Hematopoietic multipotent progenitor cell treated with erythropoietin and hydrocortisone succinate and interleukin-3 and kit ligand, for 8 days (in vitro differentiated cells): ENCODE measurements at regions not wholly inside any gene's neighbourhood (a gene's known extent, or its start where the extent isn't known, plus 50 kb on each side); places are given as distances from the start of the nearest gene placed in this dataset.
"Not testable (repeated sequence)": the region's sequence is repeated elsewhere in the genome, so short reads cannot be mapped to it uniquely, and the experiment has no call there.

Experiments used
- DNase-seq: peaks from one replicate; pipeline ENCODE4 v3.0.0-alpha.2; 2015

DNA sequence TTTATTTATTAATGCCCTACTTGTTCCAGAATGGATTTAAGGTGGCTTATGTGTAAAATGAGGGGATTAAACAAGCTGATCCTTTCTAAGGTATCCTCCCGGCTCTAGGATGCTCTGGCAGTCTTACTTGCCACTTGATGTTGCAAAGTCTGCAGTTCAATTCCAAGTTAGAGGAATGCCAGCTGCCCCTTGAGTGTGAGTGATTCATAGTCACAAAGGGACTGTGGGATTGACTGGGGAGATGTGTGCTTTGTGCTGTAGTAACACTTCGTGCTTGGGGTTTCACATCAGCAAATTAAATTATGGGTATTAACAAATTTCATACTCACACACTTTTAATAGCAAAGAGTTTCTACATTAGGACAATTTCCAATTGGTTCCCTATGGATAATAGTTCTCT is 550.8 kb upstream of the CADM1 start:
- DNase-seq: no peak

GRCh38 chr11:116053548-116053919 is 549.3 kb upstream of the CADM1 start:
- no peak for DNase-seq

DNA sequence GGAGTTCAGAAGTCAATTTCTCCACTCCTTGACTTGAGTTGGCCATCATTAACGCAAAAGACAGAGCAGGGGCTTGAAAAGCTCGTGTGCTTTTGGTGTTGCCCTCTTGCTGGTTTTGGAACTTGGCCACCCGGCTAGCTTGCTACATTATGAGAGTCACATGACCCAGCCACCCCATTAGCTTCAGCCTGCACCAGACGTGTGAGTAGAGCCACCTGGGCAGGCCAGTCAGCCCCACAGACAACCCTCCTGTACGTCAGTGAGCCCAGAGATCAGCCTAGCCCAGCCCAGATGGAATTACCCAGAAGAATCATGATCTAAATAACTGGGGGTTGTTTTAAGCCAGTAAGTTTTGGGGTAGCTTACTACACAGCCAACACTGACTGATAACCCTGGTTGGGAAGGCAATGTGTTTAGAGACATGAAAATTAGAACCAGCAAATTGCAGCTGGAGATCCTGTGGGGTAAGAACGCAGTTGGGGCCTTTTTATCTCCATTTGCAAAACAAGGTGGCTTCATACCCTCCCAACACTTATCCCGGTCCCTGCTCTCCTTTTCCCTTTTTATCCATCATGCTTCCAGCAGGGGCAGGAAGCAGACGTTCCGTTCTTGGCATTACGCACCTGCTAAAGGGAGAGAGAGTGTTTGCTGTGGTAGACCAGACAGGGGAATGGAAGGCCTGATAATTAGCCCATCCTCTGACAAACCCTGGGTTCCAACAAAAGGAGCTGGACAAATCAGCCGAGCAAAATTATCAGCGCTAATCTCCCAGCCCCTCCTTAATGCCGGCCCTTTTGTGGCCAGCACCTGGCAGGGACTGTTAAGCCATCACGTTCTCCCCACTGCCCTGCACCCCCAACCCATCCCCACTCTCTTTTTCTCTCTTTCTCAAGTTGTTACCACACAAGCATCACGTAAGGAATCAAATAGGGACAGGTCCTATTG is 548.7 kb upstream of the CADM1 start:
- DNase-seq: no peak

DNA sequence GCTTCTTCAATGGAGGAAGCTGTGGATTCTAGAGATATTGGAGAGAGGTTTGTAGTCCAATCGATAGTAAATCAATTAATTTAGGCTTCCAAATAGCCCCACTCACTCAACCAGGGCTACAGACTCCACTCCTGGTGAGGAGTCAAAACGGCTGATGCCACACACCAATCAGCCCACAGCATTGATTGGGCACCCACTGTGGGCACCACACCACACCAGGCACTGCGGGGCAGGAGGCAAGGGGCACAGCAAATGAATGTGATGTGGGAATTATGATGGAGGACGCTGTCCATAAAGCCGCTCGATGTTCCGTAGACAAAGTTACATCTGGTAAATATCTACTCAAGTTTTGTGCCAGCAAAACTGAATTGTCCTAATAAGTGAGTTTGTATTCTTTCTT is 547.3 kb upstream of the CADM1 start:
- DNase-seq: no peak

- DNase-seq: no peak
These were observed 545.2 kb upstream of the CADM1 start for GRCh38 chr11:116049383-116049782.

DNA sequence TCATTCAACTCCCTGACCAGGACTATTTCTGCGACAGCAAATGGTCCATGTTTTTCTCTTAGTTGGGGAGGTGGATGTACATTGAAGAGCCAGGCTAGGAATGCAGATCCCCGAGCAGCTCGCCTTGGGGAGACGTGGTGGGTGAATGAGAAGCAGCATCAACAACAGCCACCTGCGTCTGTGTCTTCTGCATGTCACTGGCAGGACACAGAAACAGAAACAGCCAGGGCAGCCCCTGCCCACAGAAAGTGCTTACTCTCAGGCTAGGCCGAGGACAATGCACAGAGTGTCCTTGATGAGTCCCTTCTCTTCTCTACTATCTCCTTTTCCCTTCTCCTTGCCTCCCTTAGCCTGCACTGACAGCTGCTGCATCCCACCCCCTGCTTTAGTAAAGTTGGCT is 541.9 kb upstream of the CADM1 start:
- DNase-seq: no peak

- DNase-seq: no peak
These were observed 540.7 kb upstream of the CADM1 start for GRCh38 chr11:116044941-116045340.

GRCh38 chr11:116044520-116044919 is 540.3 kb upstream of the CADM1 start:
- DNase-seq: no peak

DNA sequence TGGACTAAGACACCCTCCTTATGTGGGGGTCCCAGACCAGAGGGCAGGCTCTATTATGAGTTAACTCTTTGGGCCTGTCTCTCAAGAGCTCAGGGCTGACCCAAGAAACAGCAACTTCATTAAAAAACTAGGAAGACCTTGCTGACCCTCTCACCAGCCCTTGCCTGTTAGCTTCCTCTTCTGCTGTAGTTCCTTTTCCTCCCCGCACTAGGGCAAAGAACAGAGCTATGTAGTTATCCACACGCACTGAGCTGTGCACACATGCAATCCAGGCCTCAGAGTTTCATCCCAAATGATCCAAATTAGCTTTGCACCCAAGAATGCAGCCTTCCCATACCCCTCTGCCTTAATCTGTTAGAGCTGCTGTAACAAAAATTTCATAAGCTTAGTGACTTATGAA is 539.6 kb upstream of the CADM1 start:
- DNase-seq: no peak

DNA sequence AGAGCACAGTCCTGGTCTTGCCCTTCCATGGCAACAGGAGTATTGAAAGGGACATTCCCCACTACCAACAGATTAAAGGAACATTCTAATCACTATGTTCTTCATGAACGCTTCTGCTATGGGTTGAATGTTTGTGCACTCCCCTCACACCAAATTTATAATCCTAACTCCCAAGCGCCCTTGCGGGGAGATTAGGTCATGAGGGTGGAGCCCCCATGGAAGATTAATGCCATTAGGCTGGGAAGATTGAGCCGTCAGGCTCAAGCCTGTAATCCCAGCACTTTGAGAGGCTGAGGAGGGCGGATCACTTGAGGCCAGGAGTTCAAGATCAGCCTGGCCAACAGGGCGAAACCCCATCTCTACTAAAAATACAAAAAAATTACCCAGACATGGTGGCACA is 538.8 kb upstream of the CADM1 start:
- DNase-seq: not testable (repeated sequence)

DNA sequence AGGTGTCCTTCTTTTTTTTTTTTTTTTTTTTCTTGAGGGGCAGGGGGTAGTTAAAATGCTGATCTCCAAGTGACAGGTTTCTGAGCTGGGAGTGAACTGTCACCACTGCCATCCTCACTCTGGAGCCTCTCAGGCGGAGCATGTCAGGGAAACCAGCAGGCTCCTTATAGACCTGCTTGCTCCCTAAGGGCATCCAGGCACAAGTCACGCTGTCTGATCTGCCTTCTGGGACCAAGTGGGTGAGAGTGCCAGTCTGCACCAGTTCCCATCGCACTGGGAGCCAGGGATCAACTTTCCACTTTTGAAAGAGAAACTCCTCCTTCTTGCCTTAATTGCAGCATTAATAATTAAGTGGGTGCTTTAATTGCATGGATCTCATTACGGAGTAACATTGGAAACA is 537.9 kb upstream of the CADM1 start:
- no peak for DNase-seq

GRCh38 chr11:116037861-116038260 is 533.6 kb upstream of the CADM1 start:
- DNase-seq: no peak

GRCh38 chr11:116035977-116036376 is 531.8 kb upstream of the CADM1 start:
- no peak for DNase-seq

DNA sequence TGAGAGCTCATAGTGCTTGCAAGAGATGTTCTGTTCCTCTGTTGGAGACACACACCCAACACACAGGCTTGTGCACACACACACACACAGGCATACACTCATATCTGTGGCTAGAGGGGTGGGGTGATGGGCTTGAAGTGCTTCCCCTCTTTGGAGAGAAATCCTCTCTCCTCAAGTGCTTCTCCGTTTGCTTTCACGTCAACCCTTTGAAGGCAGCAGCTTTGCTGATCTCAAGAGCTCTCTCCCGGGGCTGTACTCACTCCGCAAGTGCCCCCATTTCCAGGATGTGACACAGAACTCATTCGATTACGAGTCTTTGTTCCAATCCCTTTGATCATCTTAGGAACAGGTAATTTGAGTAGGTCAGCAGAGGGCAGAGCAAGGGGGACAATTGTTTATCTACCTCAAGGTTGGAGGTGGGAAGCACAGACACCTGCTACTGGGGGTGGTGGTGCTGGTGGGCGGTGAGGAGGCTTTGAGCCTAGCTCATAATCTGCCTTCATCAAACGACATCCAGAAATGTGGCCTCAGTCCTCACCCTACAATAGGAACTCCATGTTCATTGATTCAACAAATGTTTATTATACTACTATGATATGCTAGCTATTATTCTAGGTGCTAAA is 529.8 kb upstream of the CADM1 start:
- no peak for DNase-seq

DNA sequence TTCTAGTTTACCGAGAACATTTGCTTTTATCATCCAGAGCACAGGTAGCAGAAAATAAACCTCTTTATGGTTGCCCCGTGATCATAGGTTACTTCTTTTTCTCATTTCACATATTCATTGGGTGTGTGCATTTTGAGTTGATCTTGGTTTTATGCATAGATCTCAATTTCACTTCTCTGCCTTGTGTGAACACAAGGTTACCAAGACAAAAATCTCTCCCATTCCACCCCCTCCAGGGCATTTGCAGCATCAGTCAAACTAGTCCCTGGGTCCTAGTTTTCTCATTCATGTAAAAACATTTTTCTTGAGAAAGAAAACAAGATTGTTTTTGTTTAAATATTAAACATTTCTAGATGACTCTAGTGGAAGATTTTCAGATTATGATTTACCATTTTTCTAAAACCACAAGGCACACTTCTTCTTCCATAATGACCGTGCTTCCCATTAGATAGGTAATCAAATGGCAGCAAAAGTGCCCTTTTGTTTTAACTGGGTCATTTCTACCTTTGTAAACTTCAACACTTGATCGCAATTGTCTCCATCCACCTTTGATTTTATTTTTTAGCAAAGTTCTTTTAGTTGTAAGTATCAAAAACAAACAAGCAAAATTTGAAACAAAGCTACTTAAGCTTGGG is 526.6 kb upstream of the CADM1 start:
- DNase-seq: no peak

- DNase-seq: not testable (repeated sequence)
These were observed 524.3 kb upstream of the CADM1 start for GRCh38 chr11:116028506-116028905.

- DNase-seq: no peak
These were observed 495.2 kb upstream of the CADM1 start for GRCh38 chr11:115999437-115999836.

GRCh38 chr11:115996808-115997188 is 492.6 kb upstream of the CADM1 start:
- DNase-seq: no peak

DNA sequence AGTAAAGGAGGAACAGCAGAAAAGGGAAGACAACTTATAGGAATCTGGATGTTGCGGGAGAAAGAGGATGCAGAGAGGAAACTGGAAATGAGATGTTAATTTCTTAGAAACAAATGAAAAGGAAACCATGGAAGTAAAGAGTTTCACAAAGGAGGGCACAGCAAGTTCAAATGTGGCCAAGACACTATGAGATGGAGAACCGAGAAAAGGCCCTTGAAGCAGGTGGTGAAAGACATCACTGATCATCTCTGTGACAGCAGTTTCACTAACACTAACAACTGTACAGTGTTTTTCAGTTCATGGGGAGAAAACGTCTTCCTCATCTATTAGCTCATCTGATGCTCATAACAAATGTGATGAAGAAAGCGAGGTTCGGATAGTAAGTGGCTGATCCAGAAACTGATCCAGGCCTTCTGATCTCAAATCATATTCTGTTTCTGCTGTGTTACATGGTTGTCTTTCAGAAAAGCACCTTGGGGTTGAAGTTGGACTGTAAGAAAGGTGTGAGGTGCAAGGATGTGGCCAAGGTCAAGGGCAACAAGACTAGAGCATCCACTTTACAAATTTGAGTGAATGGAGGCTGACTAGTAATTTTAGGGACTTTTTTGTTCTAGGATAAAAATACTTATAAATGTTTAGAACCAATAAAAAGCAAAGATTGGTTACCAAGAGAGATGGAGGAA is 492.1 kb upstream of the CADM1 start:
- no peak for DNase-seq

- no peak for DNase-seq
These were observed 489.4 kb upstream of the CADM1 start for GRCh38 chr11:115993590-115993989.

GRCh38 chr11:115990004-115990447 is 485.8 kb upstream of the CADM1 start:
- DNase-seq: no peak

DNA sequence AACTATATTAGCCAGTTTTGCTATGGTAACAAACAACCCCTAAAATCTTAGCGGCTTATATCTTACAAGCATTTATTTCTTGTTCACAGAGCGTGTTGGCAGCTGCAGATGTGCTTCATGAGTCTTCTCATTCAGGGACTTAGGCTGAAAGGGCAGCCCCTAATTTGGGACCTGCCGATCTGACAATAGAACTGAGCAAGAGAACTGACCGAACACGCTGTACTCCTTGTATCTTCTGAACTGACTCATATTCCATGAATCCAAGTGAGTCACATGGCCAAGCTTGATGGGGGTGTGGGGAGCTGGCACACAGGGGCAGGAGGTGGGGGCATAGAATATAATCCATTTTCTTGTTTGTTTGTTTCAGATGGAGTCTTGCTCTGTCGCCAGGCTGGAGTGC is 481.7 kb upstream of the CADM1 start:
- no peak for DNase-seq

- DNase-seq: no peak
These were observed 480.0 kb upstream of the CADM1 start for GRCh38 chr11:115984228-115984627.
